ENCODE measurements at regions not wholly inside any gene's neighbourhood (a gene's known extent, or its start where the extent isn't known, plus 50 kb on each side); places are given as distances from the start of the nearest gene placed in this dataset.

- TF ChIP-seq POLR2AphosphoS5 (IDR thresholded peaks at IDR 0.05; ENCODE audit: borderline replicate concordance, low read depth, low read length) (no peak), EZH2 (IDR thresholded peaks at IDR 0.05) (no peak)
Observed at GRCh38 chr21:15407585-15407984, 322.2 kb upstream of the USP25 start.

Data from SK-N-MC (cell line).